ENCODE measurements at regions not wholly inside any gene's neighbourhood (a gene's known extent, or its start where the extent isn't known, plus 50 kb on each side); places are given as distances from the start of the nearest gene placed in this dataset.

- no peak for FAIRE-seq
- H3K4me2 ChIP-seq, result no peak overlapping the region
- H3K4me3 ChIP-seq, result no peak overlapping the region
- no peak for TF ChIP-seq FOSL2 (IDR thresholded peaks at IDR 0.05)
- TF ChIP-seq FOSL2 (CRISPR knock-in tag; IDR thresholded peaks at IDR 0.05), result no peak
- TF ChIP-seq, protein P1, sequence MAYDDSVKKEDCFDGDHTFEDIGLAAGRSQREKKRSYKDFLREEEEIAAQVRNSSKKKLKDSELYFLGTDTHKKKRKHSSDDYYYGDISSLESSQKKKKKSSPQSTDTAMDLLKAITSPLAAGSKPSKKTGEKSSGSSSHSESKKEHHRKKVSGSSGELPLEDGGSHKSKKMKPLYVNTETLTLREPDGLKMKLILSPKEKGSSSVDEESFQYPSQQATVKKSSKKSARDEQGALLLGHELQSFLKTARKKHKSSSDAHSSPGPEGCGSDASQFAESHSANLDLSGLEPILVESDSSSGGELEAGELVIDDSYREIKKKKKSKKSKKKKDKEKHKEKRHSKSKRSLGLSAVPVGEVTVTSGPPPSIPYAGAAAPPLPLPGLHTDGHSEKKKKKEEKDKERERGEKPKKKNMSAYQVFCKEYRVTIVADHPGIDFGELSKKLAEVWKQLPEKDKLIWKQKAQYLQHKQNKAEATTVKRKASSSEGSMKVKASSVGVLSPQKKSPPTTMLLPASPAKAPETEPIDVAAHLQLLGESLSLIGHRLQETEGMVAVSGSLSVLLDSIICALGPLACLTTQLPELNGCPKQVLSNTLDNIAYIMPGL (CRISPR knock-in tag; IDR thresholded peaks at IDR 0.05; ENCODE audit: borderline replicate concordance), result no peak
- TF ChIP-seq HDAC2 (IDR thresholded peaks at IDR 0.05), result no peak
- TF ChIP-seq KDM5A (IDR thresholded peaks at IDR 0.05), result no peak
- TF ChIP-seq EHMT2 (IDR thresholded peaks at IDR 0.05; ENCODE audit: low read depth), result no peak
- no peak for TF ChIP-seq TFCP2L1 (CRISPR knock-in tag; IDR thresholded peaks at IDR 0.05)
- H3K9me3 ChIP-seq, result no peaks in the 10 kb centered on the region
- H3K4me1 ChIP-seq, result no peaks in the 10 kb centered on the region
- ChIA-PET POLR2A (no interaction called here), CTCF (no interaction called here)
- no peak for ATAC-seq
- H3K27ac ChIP-seq, result no peak overlapping the region
- DNase-seq (ENCODE audit: low read depth in 1 of 2, low spot score in 1 of 2), result no peak
Observed at GRCh38 chr10:109106604-109107003, 816.7 kb downstream of the XPNPEP1 start.

DNA sequence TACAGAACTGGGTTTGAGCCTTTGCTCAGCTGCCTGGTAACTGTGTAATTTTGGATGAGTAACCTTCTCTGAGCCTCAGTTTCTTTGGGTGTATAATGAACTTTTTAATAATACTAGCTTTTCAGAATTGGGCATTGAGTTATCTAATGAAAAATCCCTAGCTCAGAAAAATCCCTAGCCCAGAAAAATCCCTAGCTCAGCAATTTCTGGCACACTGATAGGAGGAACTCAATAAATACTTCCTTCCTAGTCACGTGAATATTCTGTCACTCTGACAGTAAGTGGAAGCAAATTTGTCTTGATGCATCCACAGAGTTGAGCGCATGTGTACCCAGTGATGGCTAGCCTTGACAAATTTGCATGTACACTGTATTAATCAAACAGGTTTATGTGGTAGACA, 817.6 kb downstream of the XPNPEP1 start:
- Histone ChIP-seq H3K27ac (no peak overlapping the region), H3K4me2 (no peak overlapping the region), H3K9me3 (no peaks in the 10 kb centered on the region), H3K4me1 (no peaks in the 10 kb centered on the region), H3K4me3 (no peak overlapping the region)
- 17% methylated on average over 2 of the region's 2 CpGs for whole genome bisulfite sequencing (ENCODE audit: missing lambda C conversion rate)
- DNase-seq (ENCODE audit: low read depth in 1 of 2, low spot score in 1 of 2) (no peak), FAIRE-seq (no peak), ATAC-seq (no peak)
- POLR2A ChIA-PET, result no interaction called here
- CTCF ChIA-PET, result no interaction called here
- TF ChIP-seq HDAC2 (IDR thresholded peaks at IDR 0.05), result no peak
- TF ChIP-seq MAZ (IDR thresholded peaks at IDR 0.05; ENCODE audit: borderline replicate concordance, low read depth, low read length), result no peak
- TF ChIP-seq RCOR1 (IDR thresholded peaks at IDR 0.05; ENCODE audit: low read depth, low read length), result no peak
- TF ChIP-seq MYC (IDR thresholded peaks at IDR 0.05; ENCODE audit: borderline replicate concordance, low read length), result no peak
- TF ChIP-seq MAFK (IDR thresholded peaks at IDR 0.05; ENCODE audit: partially characterized antibody), result peak; percentile 80
- no peak for TF ChIP-seq E2F6 (IDR thresholded peaks at IDR 0.05; ENCODE audit: borderline replicate concordance, low read depth)

DNA sequence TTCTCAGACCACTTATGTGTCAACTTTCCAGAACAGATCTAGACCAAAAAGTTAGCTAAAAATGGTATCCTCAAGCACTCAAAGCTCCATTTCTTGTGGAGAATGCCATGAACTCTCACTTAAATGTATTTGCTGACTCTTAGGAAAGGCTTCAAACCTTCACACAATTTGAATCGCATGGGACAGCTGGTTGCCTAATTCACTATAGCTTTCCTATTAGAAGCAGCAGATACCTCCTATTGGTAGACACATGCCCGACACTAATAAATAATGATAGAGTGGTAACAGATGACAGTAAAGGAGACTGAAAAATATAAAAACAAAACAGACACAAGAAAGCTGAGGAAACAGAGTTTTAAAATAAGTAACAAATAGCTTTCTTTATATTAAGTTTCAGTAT, 818.5 kb downstream of the XPNPEP1 start:
- DNase-seq (ENCODE audit: low read depth in 1 of 2, low spot score in 1 of 2) (no peak), ATAC-seq (no peak), FAIRE-seq (no peak)
- 0% methylated on average over 2 of the region's 2 CpGs for WGBS (ENCODE audit: missing lambda C conversion rate)
- H3K9me3 ChIP-seq, result no peaks in the 10 kb centered on the region
- no peak overlapping the region for H3K27ac ChIP-seq
- TF ChIP-seq EP300 (IDR thresholded peaks at IDR 0.05), result no peak
- TF ChIP-seq RNF2 (IDR thresholded peaks at IDR 0.05; ENCODE audit: borderline replicate concordance, low read depth), result no peak
- no peak for TF ChIP-seq RCOR1 (IDR thresholded peaks at IDR 0.05; ENCODE audit: low read depth, low read length)
- no peak for TF ChIP-seq GATA3 (IDR thresholded peaks at IDR 0.05; ENCODE audit: borderline replicate concordance)
- TF ChIP-seq, protein P1 (CRISPR knock-in tag; IDR thresholded peaks at IDR 0.05; ENCODE audit: borderline replicate concordance), result no peak
- TF ChIP-seq, protein P2, sequence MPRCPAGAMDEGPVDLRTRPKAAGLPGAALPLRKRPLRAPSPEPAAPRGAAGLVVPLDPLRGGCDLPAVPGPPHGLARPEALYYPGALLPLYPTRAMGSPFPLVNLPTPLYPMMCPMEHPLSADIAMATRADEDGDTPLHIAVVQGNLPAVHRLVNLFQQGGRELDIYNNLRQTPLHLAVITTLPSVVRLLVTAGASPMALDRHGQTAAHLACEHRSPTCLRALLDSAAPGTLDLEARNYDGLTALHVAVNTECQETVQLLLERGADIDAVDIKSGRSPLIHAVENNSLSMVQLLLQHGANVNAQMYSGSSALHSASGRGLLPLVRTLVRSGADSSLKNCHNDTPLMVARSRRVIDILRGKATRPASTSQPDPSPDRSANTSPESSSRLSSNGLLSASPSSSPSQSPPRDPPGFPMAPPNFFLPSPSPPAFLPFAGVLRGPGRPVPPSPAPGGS (IDR thresholded peaks at IDR 0.05), result no peak
- no peak for TF ChIP-seq RAD21 (conservative IDR thresholded peaks at IDR 0.05 in 1 of 2, IDR thresholded peaks at IDR 0.05 in 1 of 2)
- TF ChIP-seq NFE2L2 (conservative IDR thresholded peaks at IDR 0.05; ENCODE audit: low read length), result no peak
- TF ChIP-seq NR3C1 (IDR thresholded peaks at IDR 0.05), result no peak
- TF ChIP-seq CHD4 (IDR thresholded peaks at IDR 0.05; ENCODE audit: borderline replicate concordance), result no peak
- no peak for TF ChIP-seq NPAS2 (CRISPR knock-in tag; IDR thresholded peaks at IDR 0.05; ENCODE audit: borderline replicate concordance)
- TF ChIP-seq MYC (IDR thresholded peaks at IDR 0.05; ENCODE audit: borderline replicate concordance, low read length), result no peak
- TF ChIP-seq HDAC2 (IDR thresholded peaks at IDR 0.05), result no peak
- no peak for TF ChIP-seq ESRRA (IDR thresholded peaks at IDR 0.05; ENCODE audit: borderline replicate concordance, low read length)
- no peak for TF ChIP-seq RFX5 (IDR thresholded peaks at IDR 0.05)
- no peak for TF ChIP-seq SREBF2 (IDR thresholded peaks at IDR 0.05)
- TF ChIP-seq JUNB (IDR thresholded peaks at IDR 0.05), result no peak
- TF ChIP-seq, protein P3, sequence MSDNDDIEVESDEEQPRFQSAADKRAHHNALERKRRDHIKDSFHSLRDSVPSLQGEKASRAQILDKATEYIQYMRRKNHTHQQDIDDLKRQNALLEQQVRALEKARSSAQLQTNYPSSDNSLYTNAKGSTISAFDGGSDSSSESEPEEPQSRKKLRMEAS (IDR thresholded peaks at IDR 0.05), result no peak
- TF ChIP-seq HOXA7 (CRISPR knock-in tag; IDR thresholded peaks at IDR 0.05), result no peak
- TF ChIP-seq HES2 (IDR thresholded peaks at IDR 0.05), result no peak
- H3K4me2 ChIP-seq, result no peak overlapping the region
- no peaks in the 10 kb centered on the region for H3K4me1 ChIP-seq
- POLR2A ChIA-PET, result no interaction called here
- no peak overlapping the region for H3K4me3 ChIP-seq
- CTCF ChIA-PET, result no interaction called here
